Keratinocyte (primary cell): ENCODE measurements at regions not wholly inside any gene's neighbourhood (a gene's known extent, or its start where the extent isn't known, plus 50 kb on each side); places are given as distances from the start of the nearest gene placed in this dataset.

Source experiments
- EZH2 ChIP-seq: IDR thresholded peaks from one replicate; pipeline ENCODE4 v1.6.1; 2012; ENCODE audit warnings: inconsistent platforms, mild to moderate bottlenecking, low read length, moderate library complexity
- TF ChIP-seq, protein P1 (sequence below), 3 experiments: IDR thresholded peaks in 1 of 3; conservative IDR thresholded peaks in 1 of 3; optimal IDR thresholded peaks in 1 of 3; 2 replicates in 2 of 3; 3 replicates in 1 of 3; pipeline versions ENCODE3 to v1.5.1; 2011; ENCODE audit warnings: low read length in 3 of 3, mild to moderate bottlenecking in 3 of 3, moderate library complexity in 2 of 3, control low read depth in 1 of 3, inconsistent platforms in 1 of 3; ENCODE audit not compliant: insufficient read depth in 2 of 3; ENCODE audit errors: extremely low read depth in 1 of 3

DNA sequence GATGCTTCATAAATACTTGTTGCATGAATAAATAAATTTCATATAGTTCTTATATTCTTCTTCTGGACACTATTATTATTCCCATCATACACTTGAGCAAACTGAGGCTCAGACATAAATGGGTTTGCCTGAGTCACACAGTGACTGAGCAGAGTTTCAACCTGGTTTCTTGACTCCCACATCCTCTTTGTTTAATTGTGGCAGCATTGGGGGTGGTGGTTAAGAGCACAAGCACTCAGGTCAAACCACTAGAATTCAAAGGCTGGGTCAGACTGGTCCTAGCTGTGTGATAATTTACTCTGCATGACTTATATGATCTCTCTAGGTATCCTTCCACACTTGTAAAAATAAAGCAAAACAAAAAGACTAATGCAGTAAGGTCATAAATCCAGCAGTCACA is 274.9 kb upstream of the SRRM4 start:
- TF ChIP-seq, protein P1, sequence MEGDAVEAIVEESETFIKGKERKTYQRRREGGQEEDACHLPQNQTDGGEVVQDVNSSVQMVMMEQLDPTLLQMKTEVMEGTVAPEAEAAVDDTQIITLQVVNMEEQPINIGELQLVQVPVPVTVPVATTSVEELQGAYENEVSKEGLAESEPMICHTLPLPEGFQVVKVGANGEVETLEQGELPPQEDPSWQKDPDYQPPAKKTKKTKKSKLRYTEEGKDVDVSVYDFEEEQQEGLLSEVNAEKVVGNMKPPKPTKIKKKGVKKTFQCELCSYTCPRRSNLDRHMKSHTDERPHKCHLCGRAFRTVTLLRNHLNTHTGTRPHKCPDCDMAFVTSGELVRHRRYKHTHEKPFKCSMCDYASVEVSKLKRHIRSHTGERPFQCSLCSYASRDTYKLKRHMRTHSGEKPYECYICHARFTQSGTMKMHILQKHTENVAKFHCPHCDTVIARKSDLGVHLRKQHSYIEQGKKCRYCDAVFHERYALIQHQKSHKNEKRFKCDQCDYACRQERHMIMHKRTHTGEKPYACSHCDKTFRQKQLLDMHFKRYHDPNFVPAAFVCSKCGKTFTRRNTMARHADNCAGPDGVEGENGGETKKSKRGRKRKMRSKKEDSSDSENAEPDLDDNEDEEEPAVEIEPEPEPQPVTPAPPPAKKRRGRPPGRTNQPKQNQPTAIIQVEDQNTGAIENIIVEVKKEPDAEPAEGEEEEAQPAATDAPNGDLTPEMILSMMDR (optimal IDR thresholded peaks at IDR 0.05 in 1 of 3, IDR thresholded peaks at IDR 0.05 in 1 of 3, conservative IDR thresholded peaks at IDR 0.05 in 1 of 3; ENCODE audit: extremely low read depth in 1 of 3, insufficient read depth in 2 of 3, low read length in 3 of 3), result no peak
- no peak for TF ChIP-seq EZH2
